Caco-2 (cell line): ENCODE measurements at regions not wholly inside any gene's neighbourhood (a gene's known extent, or its start where the extent isn't known, plus 50 kb on each side); places are given as distances from the start of the nearest gene placed in this dataset.

ENCODE experiments used
- BruUV-seq: library from RNA; stranded (reverse); fragments of 400-500 nt; replicated peaks from 2 replicates; lab custom pipeline; 2021; lab: Mats Ljungman, UMichigan
- CTCF ChIA-PET: fragments of 300-600 bp; sonication (Branson Sonifier 250); formaldehyde crosslinking; loops from one replicate; lab custom pipeline; 2022; ENCODE audit warnings: antibody characterized with exemption; lab: Charles Lee
- POLR2A ChIA-PET: fragments of 300-600 bp; sonication (Branson Sonifier 250); formaldehyde crosslinking; loops from one replicate; lab custom pipeline; 2022; ENCODE audit warnings: antibody characterized with exemption; lab: Charles Lee
- DNase-seq, 2 experiments: peaks; one replicate each; pipeline versions ENCODE4 v3.0.0 to v3.0.0-alpha.2; 2020 to 2022
- H3K27me3 ChIP-seq: replicated peaks from 2 replicates; pipeline ENCODE4 v1.6.0; 2011; ENCODE audit warnings: low read length; ENCODE audit not compliant: control insufficient read depth, insufficient read depth
- H3K36me3 ChIP-seq: 2 replicates; pipeline ENCODE4 v1.5.1; 2011; ENCODE audit warnings: low read length; ENCODE audit not compliant: control insufficient read depth, insufficient read depth
- H3K4me1 ChIP-seq: fragments of 250-450 bp; sonication (Bioruptor Pico); 2 replicates; pipeline ENCODE4 v1.5.1; 2020; ENCODE audit warnings: mild to moderate bottlenecking
- H3K4me3 ChIP-seq: 2 replicates; pipeline ENCODE4 v1.5.1; 2011; ENCODE audit warnings: low read depth, mild to moderate bottlenecking, control low read depth, low read length
- H3K9me3 ChIP-seq: fragments of 250-450 bp; sonication (Bioruptor Pico); 2 replicates; pipeline ENCODE4 v1.5.1; 2020; ENCODE audit warnings: mild to moderate bottlenecking, moderate library complexity
- H3K27ac Mint-ChIP-seq: one replicate; pipeline ENCODE4 v1.8.0; 2022; ENCODE audit warnings: mixed read lengths; ENCODE audit not compliant: unreplicated experiment
- H3K27me3 Mint-ChIP-seq: one replicate; pipeline ENCODE4 v1.8.0; 2022; ENCODE audit warnings: mixed read lengths; ENCODE audit not compliant: insufficient read depth, unreplicated experiment
- H3K36me3 Mint-ChIP-seq: one replicate; pipeline ENCODE4 v1.8.0; 2022; ENCODE audit warnings: mild to moderate bottlenecking, mixed read lengths; ENCODE audit not compliant: insufficient read depth, unreplicated experiment
- H3K4me1 Mint-ChIP-seq: one replicate; pipeline ENCODE4 v1.8.0; 2022; ENCODE audit warnings: low read depth, mixed read lengths; ENCODE audit not compliant: unreplicated experiment
- H3K4me3 Mint-ChIP-seq: one replicate; pipeline ENCODE4 v1.8.0; 2022; ENCODE audit warnings: mild to moderate bottlenecking, moderate library complexity, mixed read lengths; ENCODE audit not compliant: unreplicated experiment
- H3K9me3 Mint-ChIP-seq: one replicate; pipeline ENCODE4 v1.8.0; 2022; ENCODE audit warnings: mixed read lengths; ENCODE audit not compliant: unreplicated experiment
- intact Hi-C: fragments of 100-400 bp; cut with micrococcal nuclease; formaldehyde crosslinking; loops from one replicate; pipeline ENCODE4 v1.10.0; 2022; ENCODE audit not compliant: unreplicated experiment
- TF ChIP-seq, protein P1 (sequence below), 2 experiments: fragments of 200-600 bp in 1 of 2; IDR thresholded peaks; 1 replicate in 1 of 2; 2 replicates in 1 of 2; pipeline versions ENCODE4 v1.5.1 to v1.8.0; 2011 to 2022; ENCODE audit warnings: antibody characterized with exemption in 1 of 2, control low read depth in 1 of 2, inconsistent platforms in 1 of 2, low read depth in 1 of 2, low read length in 1 of 2, mild to moderate bottlenecking in 1 of 2, moderate library complexity in 1 of 2; ENCODE audit not compliant: insufficient read depth in 1 of 2, severe bottlenecking in 1 of 2, unreplicated experiment in 1 of 2

DNA sequence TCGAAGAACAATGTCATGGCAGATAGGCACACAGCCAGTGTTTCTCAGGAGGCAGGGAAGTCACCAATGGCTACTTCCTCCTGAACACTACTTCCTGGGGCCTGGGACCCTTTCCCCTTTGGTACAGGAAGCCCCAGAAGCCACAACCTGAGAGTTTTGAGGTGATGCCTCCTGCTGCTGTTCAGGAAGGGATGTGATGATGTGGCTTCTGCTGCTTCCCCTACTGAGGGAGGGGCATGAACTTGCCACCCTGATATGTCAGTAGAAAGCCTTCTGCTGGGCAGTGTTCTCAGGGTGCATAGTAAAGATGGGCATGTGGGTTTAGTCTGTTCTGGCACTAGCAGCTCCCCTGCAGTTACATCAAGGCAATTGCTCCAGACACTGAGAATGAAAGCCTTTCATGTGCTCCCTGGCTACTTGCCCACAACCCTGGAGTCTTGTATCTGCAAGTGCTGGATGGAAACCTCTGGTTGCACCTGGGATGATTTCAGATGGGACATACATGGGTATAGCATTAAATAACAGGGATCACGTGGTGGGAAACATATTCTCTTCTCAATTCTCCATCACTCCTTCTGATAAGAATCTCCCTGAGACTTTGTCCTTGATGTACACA, 69.3 kb downstream of the ADRA2A start:
- TF ChIP-seq, protein P1, sequence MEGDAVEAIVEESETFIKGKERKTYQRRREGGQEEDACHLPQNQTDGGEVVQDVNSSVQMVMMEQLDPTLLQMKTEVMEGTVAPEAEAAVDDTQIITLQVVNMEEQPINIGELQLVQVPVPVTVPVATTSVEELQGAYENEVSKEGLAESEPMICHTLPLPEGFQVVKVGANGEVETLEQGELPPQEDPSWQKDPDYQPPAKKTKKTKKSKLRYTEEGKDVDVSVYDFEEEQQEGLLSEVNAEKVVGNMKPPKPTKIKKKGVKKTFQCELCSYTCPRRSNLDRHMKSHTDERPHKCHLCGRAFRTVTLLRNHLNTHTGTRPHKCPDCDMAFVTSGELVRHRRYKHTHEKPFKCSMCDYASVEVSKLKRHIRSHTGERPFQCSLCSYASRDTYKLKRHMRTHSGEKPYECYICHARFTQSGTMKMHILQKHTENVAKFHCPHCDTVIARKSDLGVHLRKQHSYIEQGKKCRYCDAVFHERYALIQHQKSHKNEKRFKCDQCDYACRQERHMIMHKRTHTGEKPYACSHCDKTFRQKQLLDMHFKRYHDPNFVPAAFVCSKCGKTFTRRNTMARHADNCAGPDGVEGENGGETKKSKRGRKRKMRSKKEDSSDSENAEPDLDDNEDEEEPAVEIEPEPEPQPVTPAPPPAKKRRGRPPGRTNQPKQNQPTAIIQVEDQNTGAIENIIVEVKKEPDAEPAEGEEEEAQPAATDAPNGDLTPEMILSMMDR (IDR thresholded peaks at IDR 0.05; ENCODE audit: insufficient read depth in 1 of 2, low read depth in 1 of 2, low read length in 1 of 2, severe bottlenecking in 1 of 2, unreplicated experiment in 1 of 2), result no peak
- no peak for DNase-seq
- H3K27ac Mint-ChIP-seq, result no peak overlapping the region
- Histone ChIP-seq H3K4me1 (no peaks in the 10 kb centered on the region), H3K4me3 (no peak overlapping the region), H3K36me3 (no peaks in the 10 kb centered on the region), H3K9me3 (no peaks in the 10 kb centered on the region), H3K27me3 (peaks cover 1% of the 10 kb centered on the region; the same call in 1 of the 2 replicates)
- CTCF ChIA-PET, result no interaction called here
- H3K4me1 Mint-ChIP-seq, result no peaks in the 10 kb centered on the region
- H3K27me3 Mint-ChIP-seq, result peaks cover 44% of the 10 kb centered on the region
- no peak overlapping the region for H3K4me3 Mint-ChIP-seq
- no TSS peak for BruUV-seq
- no peaks in the 10 kb centered on the region for H3K9me3 Mint-ChIP-seq
- POLR2A ChIA-PET, result no interaction called here
- intact Hi-C loops, result no loop called here
- no peaks in the 10 kb centered on the region for H3K36me3 Mint-ChIP-seq

DNA sequence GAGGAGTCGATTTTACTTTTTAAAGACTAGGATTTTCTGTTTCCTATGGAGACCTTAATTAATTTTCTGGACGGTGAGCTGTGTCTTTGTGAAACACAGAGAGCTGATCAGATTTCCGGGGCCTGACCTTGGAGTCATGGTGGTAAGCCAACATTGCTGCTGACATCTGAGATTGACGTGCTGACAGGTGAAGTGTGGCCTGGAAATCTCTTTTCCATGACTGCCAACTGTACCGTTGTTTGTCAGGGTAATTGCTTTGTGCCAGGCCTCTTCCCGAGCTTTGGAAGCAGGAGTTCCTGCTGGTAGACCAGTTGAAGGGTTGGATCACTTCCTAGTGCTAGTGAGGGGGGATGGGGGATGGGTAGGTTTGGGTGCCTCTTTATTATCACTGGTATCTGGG, 71.2 kb downstream of the ADRA2A start:
- H3K36me3 Mint-ChIP-seq, result no peaks in the 10 kb centered on the region
- ChIA-PET POLR2A (no interaction called here), CTCF (no interaction called here)
- H3K9me3 ChIP-seq, result no peaks in the 10 kb centered on the region
- TF ChIP-seq, protein P1 (IDR thresholded peaks at IDR 0.05; ENCODE audit: insufficient read depth in 1 of 2, low read depth in 1 of 2, low read length in 1 of 2, severe bottlenecking in 1 of 2, unreplicated experiment in 1 of 2), result no peak
- H3K4me1 Mint-ChIP-seq, result no peaks in the 10 kb centered on the region
- no peaks in the 10 kb centered on the region for H3K36me3 ChIP-seq
- DNase-seq, result no peak
- no peak overlapping the region for H3K4me3 ChIP-seq
- H3K9me3 Mint-ChIP-seq, result no peaks in the 10 kb centered on the region
- H3K4me1 ChIP-seq, result no peaks in the 10 kb centered on the region
- no TSS peak for BruUV-seq
- no peak overlapping the region for H3K4me3 Mint-ChIP-seq
- H3K27ac Mint-ChIP-seq, result no peak overlapping the region
- intact Hi-C loops, result no loop called here
- H3K27me3 Mint-ChIP-seq, result peaks cover 45% of the 10 kb centered on the region
- H3K27me3 ChIP-seq, result peaks cover 1% of the 10 kb centered on the region; the same call in 1 of the 2 replicates

DNA sequence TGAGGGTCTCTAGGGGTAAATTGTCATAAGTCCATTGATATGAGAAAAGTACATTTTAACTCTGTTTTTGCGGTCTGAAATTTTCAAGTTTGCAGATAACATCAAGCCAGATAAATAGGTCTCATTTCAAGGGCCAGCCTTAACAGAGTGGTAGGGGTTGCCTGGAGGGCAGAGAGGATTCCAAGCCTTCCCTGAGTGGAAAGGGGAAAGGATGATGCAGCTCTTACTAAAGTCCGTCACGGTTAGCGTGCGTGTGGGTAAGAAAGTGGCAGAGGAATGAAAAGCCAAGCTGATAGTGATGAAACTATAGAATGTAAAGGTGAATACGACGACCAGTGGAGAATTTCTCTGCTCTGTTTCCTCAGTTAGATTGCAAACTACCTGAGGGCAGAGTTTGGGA, 71.6 kb downstream of the ADRA2A start:
- Histone ChIP-seq H3K36me3 (no peaks in the 10 kb centered on the region), H3K27me3 (peaks cover 1% of the 10 kb centered on the region; the same call in 1 of the 2 replicates), H3K4me1 (no peaks in the 10 kb centered on the region), H3K4me3 (no peak overlapping the region), H3K9me3 (no peaks in the 10 kb centered on the region)
- BruUV-seq, result no TSS peak
- DNase-seq, result no peak
- no peaks in the 10 kb centered on the region for H3K36me3 Mint-ChIP-seq
- no peak overlapping the region for H3K4me3 Mint-ChIP-seq
- ChIA-PET CTCF (no interaction called here), POLR2A (no interaction called here)
- no peak overlapping the region for H3K27ac Mint-ChIP-seq
- H3K27me3 Mint-ChIP-seq, result peaks cover 42% of the 10 kb centered on the region
- no peaks in the 10 kb centered on the region for H3K4me1 Mint-ChIP-seq
- intact Hi-C loops, result no loop called here
- TF ChIP-seq, protein P1 (IDR thresholded peaks at IDR 0.05; ENCODE audit: insufficient read depth in 1 of 2, low read depth in 1 of 2, low read length in 1 of 2, severe bottlenecking in 1 of 2, unreplicated experiment in 1 of 2), result no peak
- no peaks in the 10 kb centered on the region for H3K9me3 Mint-ChIP-seq
